K562 (cell line): ENCODE measurements at regions not wholly inside any gene's neighbourhood (a gene's known extent, or its start where the extent isn't known, plus 50 kb on each side); places are given as distances from the start of the nearest gene placed in this dataset.

Experiments
- ATAC-seq: fragments of 200-7000 bp; cut with Tn5 transposase; 3 replicates; pipeline ENCODE4 v1.9.1; 2020; ENCODE audit warnings: moderate library complexity
- BruUV-seq: library from RNA; stranded (reverse); fragments of 400-500 nt; replicated peaks from 2 replicates; lab custom pipeline; 2021; lab: Mats Ljungman, UMichigan
- CTCF ChIA-PET: fragments of 300-600 bp; formaldehyde crosslinking; extraction: SDS; loops from one replicate; lab custom pipeline; 2021; ENCODE audit warnings: low intra/inter-chr PET ratio; lab: Yijun Ruan, JAX
- POLR2A ChIA-PET: fragments of 300-600, 350-650 bp; sonication (Branson Sonifier 250); formaldehyde crosslinking; extraction: SDS; loops from one replicate; lab custom pipeline; 2021; ENCODE audit warnings: antibody characterized with exemption, inconsistent platforms; lab: Yijun Ruan, JAX
- DNase-seq, 4 experiments: peaks; one replicate each; pipeline versions ENCODE4 v3.0.0 to v3.0.0-alpha.2; 2011 to 2018; ENCODE audit warnings: low spot score in 3 of 4, mixed read lengths in 3 of 4; ENCODE audit errors: extremely low read depth in 1 of 4
- FAIRE-seq: peaks from 2 replicates; lab custom pipeline; 2011; peaks lifted over from hg19 to GRCh38; lab: Jason Lieb, UNC
- H2AFZ ChIP-seq: 2 replicates; pipeline ENCODE4 v1.6.0; 2011; ENCODE audit warnings: low read depth, low read length, control low read depth, inconsistent platforms
- H3K27ac ChIP-seq: fragments of 200-600 bp; 3 replicates; pipeline ENCODE4 v1.8.0; 2011; ENCODE audit warnings: low read depth, mild to moderate bottlenecking, control low read depth, inconsistent platforms, low read length, moderate library complexity, mixed read lengths; ENCODE audit errors: extremely low read depth
- H3K27me3 ChIP-seq, 2 experiments: fragments of 300-600 bp in 1 of 2; 2 replicates in 1 of 2; 3 replicates in 1 of 2; pipeline versions ENCODE4 v1.6.0 to v1.8.0; 2011; ENCODE audit warnings: inconsistent platforms in 2 of 2, low read length in 2 of 2, mild to moderate bottlenecking in 1 of 2, mixed read lengths in 1 of 2, moderate library complexity in 1 of 2; ENCODE audit not compliant: control insufficient read depth in 2 of 2, insufficient read depth in 2 of 2
- H3K36me3 ChIP-seq: fragments of 300-600 bp; 3 replicates; pipeline ENCODE4 v1.8.0; 2011; ENCODE audit warnings: mild to moderate bottlenecking, low read length, inconsistent platforms; ENCODE audit not compliant: control insufficient read depth, insufficient read depth
- H3K4me1 ChIP-seq, 2 experiments: fragments of 200-600 bp in 1 of 2; replicated peaks in 1 of 2; 2 replicates in 1 of 2; 3 replicates in 1 of 2; pipeline versions ENCODE4 v1.5.1 to v1.8.0; 2011; ENCODE audit warnings: inconsistent platforms in 2 of 2, low read length in 2 of 2, mild to moderate bottlenecking in 1 of 2, mixed read lengths in 1 of 2, moderate library complexity in 1 of 2; ENCODE audit not compliant: control insufficient read depth in 2 of 2, insufficient read depth in 2 of 2
- H3K4me2 ChIP-seq: 2 replicates; pipeline ENCODE4 v1.6.1; 2011; ENCODE audit warnings: low read length, control low read depth, inconsistent platforms, mixed read lengths; ENCODE audit not compliant: insufficient read depth
- H3K4me3 ChIP-seq: fragments of 200-600 bp; sonication (generic), shearing (Covaris generic); 2 replicates; pipeline ENCODE4 v1.5.1; 2016; ENCODE audit warnings: control low read depth, inconsistent platforms
- H3K79me2 ChIP-seq: fragments of 200-600 bp; 3 replicates; pipeline ENCODE4 v1.8.0; 2011; ENCODE audit warnings: low read length, inconsistent platforms; ENCODE audit not compliant: control insufficient read depth, insufficient read depth
- H3K9ac ChIP-seq, 2 experiments: 2 replicates each; pipeline versions ENCODE4 v1.6.0 to v1.6.1; 2011; ENCODE audit warnings: low read depth in 2 of 2, low read length in 2 of 2, control low read depth in 1 of 2, inconsistent platforms in 1 of 2, mild to moderate bottlenecking in 1 of 2, mixed read lengths in 1 of 2; ENCODE audit not compliant: insufficient read depth in 1 of 2
- H3K9me1 ChIP-seq: one replicate; pipeline ENCODE4 v1.6.0; 2011; ENCODE audit warnings: inconsistent platforms, mild to moderate bottlenecking, low read length, moderate library complexity; ENCODE audit not compliant: control insufficient read depth, insufficient read depth
- H3K9me3 ChIP-seq: replicated peaks from 2 replicates; pipeline ENCODE4 v1.5.1; 2011; ENCODE audit warnings: low read depth, low read length, inconsistent platforms; ENCODE audit not compliant: control insufficient read depth, insufficient read depth
- H4K20me1 ChIP-seq: replicated peaks from 2 replicates; pipeline ENCODE4 v1.6.1; 2011; ENCODE audit warnings: low read length, inconsistent platforms, mixed read lengths; ENCODE audit not compliant: control insufficient read depth, insufficient read depth
- SMC3 ChIP-seq: conservative IDR thresholded peaks from 2 replicates; pipeline ENCODE4 v1.6.1; 2011; ENCODE audit warnings: low read depth, low read length, improper control_type of control experiment; ENCODE audit not compliant: insufficient read depth
- ZNF695 ChIP-seq: fragments of 450-650 bp; formaldehyde crosslinking; IDR thresholded peaks from 2 replicates; pipeline ENCODE4 v1.4.0; 2020; ENCODE audit warnings: mild to moderate bottlenecking, moderate library complexity
- WGBS: fragments of 100-300 bp; shearing (Covaris generic); methylation state at CpG from one replicate; pipeline ENCODE4 v1.1.6; 2016; ENCODE audit warnings: low coverage, mixed read lengths; ENCODE audit not compliant: insufficient coverage; ENCODE audit errors: missing lambda C conversion rate; 5-methylcytosine and 5-hydroxymethylcytosine counted together
- in situ Hi-C: fragments of 300-500 bp; cut with MboI; formaldehyde crosslinking; loops from 4 replicates; pipeline ENCODE4 v1.15.0; 2018; ENCODE audit warnings: inconsistent platforms, mixed read lengths
- intact Hi-C: fragments of 100-400 bp; cut with micrococcal nuclease; formaldehyde crosslinking; loops from 2 replicates; pipeline ENCODE4 v1.14.2; 2022
- TF ChIP-seq, protein P1 (sequence below): fragments of 450-650 bp; formaldehyde crosslinking; IDR thresholded peaks from 2 replicates; pipeline ENCODE4 v1.4.0; 2020; ENCODE audit warnings: mild to moderate bottlenecking, moderate library complexity
- TF ChIP-seq, protein P2 (sequence below), 2 experiments: fragments of 200-800 bp in 1 of 2; sonication (Bioruptor generic) in 1 of 2; sonication (generic) in 1 of 2; formaldehyde crosslinking in 1 of 2; IDR thresholded peaks in 1 of 2; conservative IDR thresholded peaks in 1 of 2; 2 replicates each; pipeline versions ENCODE4 v1.5.0 to v1.6.1; 2016 to 2020; ENCODE audit warnings: missing compliant biosample characterization in 1 of 2, missing genetic modification characterization in 1 of 2, missing genetic modification reagents in 1 of 2
- TF ChIP-seq, protein P3 (sequence below): fragments of 250-450 bp; sonication (Bioruptor Pico); IDR thresholded peaks from 2 replicates; pipeline ENCODE4 v1.4.0; 2020; ENCODE audit warnings: mild to moderate bottlenecking, moderate library complexity, borderline replicate concordance
- TF ChIP-seq, protein P4 (sequence below): fragments of 450-650 bp; IDR thresholded peaks from 2 replicates; pipeline ENCODE4 v1.6.1; 2016; ENCODE audit warnings: low read depth

DNA sequence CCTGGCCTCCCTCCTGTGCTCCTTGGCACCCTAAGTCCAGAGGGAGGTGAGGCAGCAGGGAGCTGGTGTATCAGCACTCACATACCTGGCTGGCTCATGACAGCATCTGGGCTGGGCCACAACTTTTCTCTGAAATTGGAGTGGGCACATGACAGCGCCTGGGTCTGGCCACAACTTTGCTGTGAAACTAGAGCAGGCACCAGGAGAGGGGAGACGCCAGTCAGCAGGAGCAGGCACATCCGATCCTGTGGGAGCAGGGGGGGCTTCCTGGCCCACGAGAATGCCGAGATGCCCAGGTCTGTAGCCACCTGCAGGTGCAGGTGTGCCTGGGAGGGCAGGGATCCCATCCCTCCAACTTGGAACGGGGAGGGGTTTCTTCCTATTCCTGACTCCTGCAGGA, 69.7 kb upstream of the PPP3CA start:
- in situ Hi-C loops (no loop called here), intact Hi-C loops (no loop called here)
- Histone ChIP-seq H3K4me3 (no peak overlapping the region), H2AFZ (no peak overlapping the region), H3K27ac (no peak overlapping the region), H3K27me3 (no peaks in the 10 kb centered on the region), H3K36me3 (no peaks in the 10 kb centered on the region), H3K4me2 (no peak overlapping the region), H3K9me1 (no peaks in the 10 kb centered on the region), H3K9ac (no peak overlapping the region), H3K4me1 (no peaks in the 10 kb centered on the region), H4K20me1 (no peaks in the 10 kb centered on the region), H3K79me2 (no peaks in the 10 kb centered on the region), H3K9me3 (no peaks in the 10 kb centered on the region)
- ATAC-seq (no peak), DNase-seq (no peak), FAIRE-seq (no peak)
- 0% methylated on average over 6 of the region's 6 CpGs for WGBS
- CTCF ChIA-PET = no interaction called here
- BruUV-seq = no TSS peak
- POLR2A ChIA-PET = no interaction called here
- TF ChIP-seq ZNF695 (no peak), SMC3 (no peak)
- TF ChIP-seq, protein P1, sequence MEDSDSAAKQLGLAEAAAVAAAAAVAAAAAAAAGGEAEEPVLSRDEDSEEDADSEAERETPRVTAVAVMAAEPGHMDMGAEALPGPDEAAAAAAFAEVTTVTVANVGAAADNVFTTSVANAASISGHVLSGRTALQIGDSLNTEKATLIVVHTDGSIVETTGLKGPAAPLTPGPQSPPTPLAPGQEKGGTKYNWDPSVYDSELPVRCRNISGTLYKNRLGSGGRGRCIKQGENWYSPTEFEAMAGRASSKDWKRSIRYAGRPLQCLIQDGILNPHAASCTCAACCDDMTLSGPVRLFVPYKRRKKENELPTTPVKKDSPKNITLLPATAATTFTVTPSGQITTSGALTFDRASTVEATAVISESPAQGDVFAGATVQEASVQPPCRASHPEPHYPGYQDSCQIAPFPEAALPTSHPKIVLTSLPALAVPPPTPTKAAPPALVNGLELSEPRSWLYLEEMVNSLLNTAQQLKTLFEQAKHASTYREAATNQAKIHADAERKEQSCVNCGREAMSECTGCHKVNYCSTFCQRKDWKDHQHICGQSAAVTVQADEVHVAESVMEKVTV (CRISPR knock-in tag) = no peak
- TF ChIP-seq, protein P2, sequence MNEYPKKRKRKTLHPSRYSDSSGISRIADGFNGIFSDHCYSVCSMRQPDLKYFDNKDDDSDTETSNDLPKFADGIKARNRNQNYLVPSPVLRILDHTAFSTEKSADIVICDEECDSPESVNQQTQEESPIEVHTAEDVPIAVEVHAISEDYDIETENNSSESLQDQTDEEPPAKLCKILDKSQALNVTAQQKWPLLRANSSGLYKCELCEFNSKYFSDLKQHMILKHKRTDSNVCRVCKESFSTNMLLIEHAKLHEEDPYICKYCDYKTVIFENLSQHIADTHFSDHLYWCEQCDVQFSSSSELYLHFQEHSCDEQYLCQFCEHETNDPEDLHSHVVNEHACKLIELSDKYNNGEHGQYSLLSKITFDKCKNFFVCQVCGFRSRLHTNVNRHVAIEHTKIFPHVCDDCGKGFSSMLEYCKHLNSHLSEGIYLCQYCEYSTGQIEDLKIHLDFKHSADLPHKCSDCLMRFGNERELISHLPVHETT (CRISPR knock-in tag; conservative IDR thresholded peaks at IDR 0.05 in 1 of 2, IDR thresholded peaks at IDR 0.05 in 1 of 2) = no peak
- TF ChIP-seq, protein P3, sequence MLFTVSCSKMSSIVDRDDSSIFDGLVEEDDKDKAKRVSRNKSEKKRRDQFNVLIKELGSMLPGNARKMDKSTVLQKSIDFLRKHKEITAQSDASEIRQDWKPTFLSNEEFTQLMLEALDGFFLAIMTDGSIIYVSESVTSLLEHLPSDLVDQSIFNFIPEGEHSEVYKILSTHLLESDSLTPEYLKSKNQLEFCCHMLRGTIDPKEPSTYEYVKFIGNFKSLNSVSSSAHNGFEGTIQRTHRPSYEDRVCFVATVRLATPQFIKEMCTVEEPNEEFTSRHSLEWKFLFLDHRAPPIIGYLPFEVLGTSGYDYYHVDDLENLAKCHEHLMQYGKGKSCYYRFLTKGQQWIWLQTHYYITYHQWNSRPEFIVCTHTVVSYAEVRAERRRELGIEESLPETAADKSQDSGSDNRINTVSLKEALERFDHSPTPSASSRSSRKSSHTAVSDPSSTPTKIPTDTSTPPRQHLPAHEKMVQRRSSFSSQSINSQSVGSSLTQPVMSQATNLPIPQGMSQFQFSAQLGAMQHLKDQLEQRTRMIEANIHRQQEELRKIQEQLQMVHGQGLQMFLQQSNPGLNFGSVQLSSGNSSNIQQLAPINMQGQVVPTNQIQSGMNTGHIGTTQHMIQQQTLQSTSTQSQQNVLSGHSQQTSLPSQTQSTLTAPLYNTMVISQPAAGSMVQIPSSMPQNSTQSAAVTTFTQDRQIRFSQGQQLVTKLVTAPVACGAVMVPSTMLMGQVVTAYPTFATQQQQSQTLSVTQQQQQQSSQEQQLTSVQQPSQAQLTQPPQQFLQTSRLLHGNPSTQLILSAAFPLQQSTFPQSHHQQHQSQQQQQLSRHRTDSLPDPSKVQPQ (CRISPR knock-in tag) = no peak
- TF ChIP-seq, protein P4, sequence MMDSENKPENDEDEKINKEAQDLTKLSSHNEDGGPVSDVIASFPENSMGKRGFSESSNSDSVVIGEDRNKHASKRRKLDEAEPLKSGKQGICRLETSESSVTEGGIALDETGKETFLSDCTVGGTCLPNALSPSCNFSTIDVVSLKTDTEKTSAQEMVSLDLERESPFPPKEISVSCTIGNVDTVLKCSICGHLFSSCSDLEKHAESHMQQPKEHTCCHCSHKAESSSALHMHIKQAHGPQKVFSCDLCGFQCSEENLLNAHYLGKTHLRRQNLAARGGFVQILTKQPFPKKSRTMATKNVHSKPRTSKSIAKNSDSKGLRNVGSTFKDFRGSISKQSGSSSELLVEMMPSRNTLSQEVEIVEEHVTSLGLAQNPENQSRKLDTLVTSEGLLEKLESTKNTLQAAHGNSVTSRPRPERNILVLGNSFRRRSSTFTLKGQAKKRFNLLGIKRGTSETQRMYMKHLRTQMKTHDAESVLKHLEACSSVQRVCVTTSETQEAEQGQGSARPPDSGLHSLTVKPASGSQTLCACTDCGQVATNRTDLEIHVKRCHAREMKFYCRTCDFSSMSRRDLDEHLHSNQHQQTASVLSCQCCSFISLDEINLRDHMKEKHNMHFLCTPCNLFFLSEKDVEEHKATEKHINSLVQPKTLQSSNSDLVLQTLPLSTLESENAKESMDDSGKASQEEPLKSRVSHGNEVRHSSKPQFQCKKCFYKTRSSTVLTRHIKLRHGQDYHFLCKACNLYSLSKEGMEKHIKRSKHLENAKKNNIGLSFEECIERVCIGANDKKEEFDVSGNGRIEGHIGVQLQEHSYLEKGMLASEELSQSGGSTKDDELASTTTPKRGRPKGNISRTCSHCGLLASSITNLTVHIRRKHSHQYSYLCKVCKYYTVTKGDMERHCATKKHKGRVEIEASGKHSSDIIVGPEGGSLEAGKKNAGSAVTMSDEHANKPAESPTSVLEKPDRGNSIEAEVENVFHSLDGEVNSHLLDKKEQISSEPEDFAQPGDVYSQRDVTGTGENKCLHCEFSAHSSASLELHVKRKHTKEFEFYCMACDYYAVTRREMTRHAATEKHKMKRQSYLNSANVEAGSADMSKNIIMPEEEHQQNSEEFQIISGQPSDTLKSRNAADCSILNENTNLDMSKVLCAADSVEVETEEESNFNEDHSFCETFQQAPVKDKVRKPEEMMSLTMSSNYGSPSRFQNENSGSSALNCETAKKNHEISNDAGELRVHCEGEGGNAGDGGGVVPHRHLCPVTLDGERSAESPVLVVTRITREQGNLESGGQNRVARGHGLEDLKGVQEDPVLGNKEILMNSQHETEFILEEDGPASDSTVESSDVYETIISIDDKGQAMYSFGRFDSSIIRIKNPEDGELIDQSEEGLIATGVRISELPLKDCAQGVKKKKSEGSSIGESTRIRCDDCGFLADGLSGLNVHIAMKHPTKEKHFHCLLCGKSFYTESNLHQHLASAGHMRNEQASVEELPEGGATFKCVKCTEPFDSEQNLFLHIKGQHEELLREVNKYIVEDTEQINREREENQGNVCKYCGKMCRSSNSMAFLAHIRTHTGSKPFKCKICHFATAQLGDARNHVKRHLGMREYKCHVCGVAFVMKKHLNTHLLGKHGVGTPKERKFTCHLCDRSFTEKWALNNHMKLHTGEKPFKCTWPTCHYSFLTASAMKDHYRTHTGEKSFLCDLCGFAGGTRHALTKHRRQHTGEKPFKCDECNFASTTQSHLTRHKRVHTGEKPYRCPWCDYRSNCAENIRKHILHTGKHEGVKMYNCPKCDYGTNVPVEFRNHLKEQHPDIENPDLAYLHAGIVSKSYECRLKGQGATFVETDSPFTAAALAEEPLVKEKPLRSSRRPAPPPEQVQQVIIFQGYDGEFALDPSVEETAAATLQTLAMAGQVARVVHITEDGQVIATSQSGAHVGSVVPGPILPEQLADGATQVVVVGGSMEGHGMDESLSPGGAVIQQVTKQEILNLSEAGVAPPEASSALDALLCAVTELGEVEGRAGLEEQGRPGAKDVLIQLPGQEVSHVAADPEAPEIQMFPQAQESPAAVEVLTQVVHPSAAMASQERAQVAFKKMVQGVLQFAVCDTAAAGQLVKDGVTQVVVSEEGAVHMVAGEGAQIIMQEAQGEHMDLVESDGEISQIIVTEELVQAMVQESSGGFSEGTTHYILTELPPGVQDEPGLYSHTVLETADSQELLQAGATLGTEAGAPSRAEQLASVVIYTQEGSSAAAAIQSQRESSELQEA = no peak
